Psoas muscle (tissue), 7 donors: ENCODE measurements at regions not wholly inside any gene's neighbourhood (a gene's known extent, or its start where the extent isn't known, plus 50 kb on each side); places are given as distances from the start of the nearest gene placed in this dataset.

ENCODE experiments used
- ATAC-seq, 4 donors: fragments of 200-7000 bp; cut with Tn5 transposase; one replicate each; pipeline ENCODE4 v1.9.1; 2020; ENCODE audit warnings: moderate library complexity in 3 of 4, mild to moderate bottlenecking in 2 of 4
- DNase-seq, 2 donors: peaks; one replicate each; pipeline ENCODE4 v3.0.0-alpha.2; 2020
- H3K27ac ChIP-seq: fragments of 200-600 bp; one replicate; pipeline ENCODE4 v1.8.0; 2022
- H3K27me3 ChIP-seq, 3 donors: fragments of 200-600 bp in 1 of 3; one replicate each; pipeline versions ENCODE4 v1.6.1 to v1.8.0; 2013 to 2022; ENCODE audit warnings: low read length in 2 of 3, mild to moderate bottlenecking in 2 of 3, moderate library complexity in 1 of 3; ENCODE audit not compliant: insufficient read depth in 3 of 3
- H3K36me3 ChIP-seq, 2 donors: fragments of 200-600 bp in 1 of 2; one replicate each; pipeline versions ENCODE4 v1.6.1 to v1.8.0; 2013 to 2022; ENCODE audit warnings: low read depth in 1 of 2, mild to moderate bottlenecking in 1 of 2, moderate library complexity in 1 of 2; ENCODE audit not compliant: insufficient read depth in 1 of 2
- H3K4me1 ChIP-seq: fragments of 200-600 bp; one replicate; pipeline ENCODE4 v1.8.0; 2022
- H3K4me3 ChIP-seq: fragments of 200-600 bp; one replicate; pipeline ENCODE4 v1.8.0; 2022; ENCODE audit warnings: mild to moderate bottlenecking
- H3K9me3 ChIP-seq: fragments of 200-600 bp; one replicate; pipeline ENCODE4 v1.8.0; 2022
- CTCF ChIP-seq: fragments of 200-600 bp; IDR thresholded peaks from one replicate; pipeline ENCODE4 v1.8.0; 2022; ENCODE audit warnings: antibody characterized with exemption
- WGBS, 3 donors: extraction: QIAGEN DNeasy Blood & Tissue Kit; methylation state at CpG; one replicate each; pipeline versions ENCODE4 v1.1.6 to v1.1.7; 2013; 5-methylcytosine and 5-hydroxymethylcytosine counted together
- intact Hi-C, 2 donors: fragments of 100-400 bp; cut with DNase I; formaldehyde crosslinking; loops; one replicate each; pipeline versions ENCODE4 v1.11.0 to v1.14.2; 2022
- donor health status: healthy with polysubstance abuse.
- donor health status: DM: no; HTN: no; CAD: no; lungs with moderate emphysema.
- donor health status: Bipolar disorder and iron deficiency.
- donor health status: healthy.
- donor health status: DM: yes; HTN: yes; CAD: no.
- donor health status: DM: no; HTN: no; CAD: no.
- donor health status: DM: yes; HTN: yes; CAD: no.

- 92 to 100% (median 100%) methylated on average over 1 of the region's 1 CpG for WGBS, 3 donors
- H3K9me3 ChIP-seq = no peaks in the 10 kb centered on the region
- ATAC-seq = no peak
- DNase-seq = no peak
- H3K27ac ChIP-seq = no peak overlapping the region
- no peaks in the 10 kb centered on the region for H3K27me3 ChIP-seq
- no peak for TF ChIP-seq CTCF
- H3K4me3 ChIP-seq = no peak overlapping the region
- no peaks in the 10 kb centered on the region for H3K36me3 ChIP-seq
- intact Hi-C loops = no loop called here
- H3K4me1 ChIP-seq = no peaks in the 10 kb centered on the region
These were observed 81.0 kb downstream of the EDN1 start for GRCh38 chr6:12371151-12371550.

GRCh38 chr6:12371641-12372146 lies 81.5 kb downstream of the EDN1 start:
- no peak for ATAC-seq

GRCh38 chr6:12379181-12379580 lies 89.0 kb downstream of the EDN1 start:
- Histone ChIP-seq H3K4me1 (no peaks in the 10 kb centered on the region), H3K27ac (no peak overlapping the region), H3K9me3 (no peaks in the 10 kb centered on the region), H3K27me3 (no peaks in the 10 kb centered on the region), H3K36me3 (no peaks in the 10 kb centered on the region), H3K4me3 (no peak overlapping the region)
- WGBS, 3 donors = 84 to 93% (median 90%) methylated on average over 1 of the region's 1 CpG
- DNase-seq (no peak), ATAC-seq (no peak)
- intact Hi-C loops = no loop called here
- no peak for TF ChIP-seq CTCF

More at GRCh38 chr6:12371641-12372146, 81.5 kb downstream of the EDN1 start:
- Histone ChIP-seq H3K36me3 (no peaks in the 10 kb centered on the region), H3K27ac (no peak overlapping the region), H3K27me3 (no peaks in the 10 kb centered on the region), H3K4me1 (no peaks in the 10 kb centered on the region), H3K4me3 (no peak overlapping the region), H3K9me3 (no peaks in the 10 kb centered on the region)
- no peak for DNase-seq
- TF ChIP-seq CTCF = no peak
- intact Hi-C loops = no loop called here
- whole genome bisulfite sequencing, 3 donors = 71 to 82% (median 73%) methylated on average over 3 of the region's 3 CpGs

- Histone ChIP-seq H3K36me3 (no peaks in the 10 kb centered on the region), H3K27ac (no peak overlapping the region), H3K4me3 (no peak overlapping the region), H3K9me3 (no peaks in the 10 kb centered on the region), H3K27me3 (no peaks in the 10 kb centered on the region), H3K4me1 (no peaks in the 10 kb centered on the region)
- no peak for ATAC-seq
- no peak for DNase-seq
- intact Hi-C loops = no loop called here
- no peak for TF ChIP-seq CTCF
These were observed 91.4 kb downstream of the EDN1 start for GRCh38 chr6:12381587-12381986.

- H3K4me1 ChIP-seq = no peaks in the 10 kb centered on the region
- 66 to 76% (median 66%) methylated on average over 3 of the region's 3 CpGs for WGBS, 3 donors
- no peak overlapping the region for H3K4me3 ChIP-seq
- no peaks in the 10 kb centered on the region for H3K27me3 ChIP-seq
- H3K9me3 ChIP-seq = no peaks in the 10 kb centered on the region
- no peak for ATAC-seq
- intact Hi-C loops = no loop called here
- no peak overlapping the region for H3K27ac ChIP-seq
- DNase-seq = no peak
- no peak for TF ChIP-seq CTCF
- H3K36me3 ChIP-seq = no peaks in the 10 kb centered on the region
These were observed 93.3 kb downstream of the EDN1 start for GRCh38 chr6:12383448-12383847.
